MCF 10A (cell line): ENCODE measurements at regions not wholly inside any gene's neighbourhood (a gene's known extent, or its start where the extent isn't known, plus 50 kb on each side); places are given as distances from the start of the nearest gene placed in this dataset.

Experiments
- BruUV-seq: library from RNA; stranded (reverse); fragments of 400-500 nt; replicated peaks from 2 replicates; lab custom pipeline; 2021; lab: Mats Ljungman, UMichigan
- CTCF ChIA-PET: fragments of 300-600 bp; sonication (Branson Sonifier 250); formaldehyde crosslinking; extraction: SDS; loops from one replicate; lab custom pipeline; 2021; ENCODE audit warnings: antibody characterized with exemption, inconsistent platforms; lab: Yijun Ruan, JAX
- POLR2A ChIA-PET: fragments of 300-600, 350-650 bp; sonication (Branson Sonifier 250); formaldehyde crosslinking; extraction: SDS; loops from one replicate; lab custom pipeline; 2020; ENCODE audit warnings: antibody characterized with exemption, inconsistent platforms; lab: Yijun Ruan, JAX
- DNase-seq: peaks from one replicate; pipeline ENCODE4 v3.0.0-alpha.2; 2018; ENCODE audit not compliant: unreplicated experiment
- H3K27ac Mint-ChIP-seq: one replicate; pipeline ENCODE4 v1.8.0; 2022; ENCODE audit warnings: mild to moderate bottlenecking, low read depth, mixed read lengths; ENCODE audit not compliant: unreplicated experiment
- H3K27me3 Mint-ChIP-seq: one replicate; pipeline ENCODE4 v1.8.0; 2022; ENCODE audit warnings: mixed read lengths; ENCODE audit not compliant: insufficient read depth, unreplicated experiment
- H3K36me3 Mint-ChIP-seq: one replicate; pipeline ENCODE4 v1.8.0; 2022; ENCODE audit warnings: mild to moderate bottlenecking, moderate library complexity, mixed read lengths; ENCODE audit not compliant: insufficient read depth, unreplicated experiment
- H3K4me1 Mint-ChIP-seq: one replicate; pipeline ENCODE4 v1.8.0; 2022; ENCODE audit warnings: mixed read lengths; ENCODE audit not compliant: insufficient read depth, unreplicated experiment
- H3K4me3 Mint-ChIP-seq: one replicate; pipeline ENCODE4 v1.8.0; 2022; ENCODE audit warnings: mild to moderate bottlenecking, moderate library complexity, mixed read lengths; ENCODE audit not compliant: unreplicated experiment
- H3K9me3 Mint-ChIP-seq: one replicate; pipeline ENCODE4 v1.8.0; 2022; ENCODE audit warnings: mixed read lengths; ENCODE audit not compliant: unreplicated experiment
- intact Hi-C: fragments of 100-400 bp; cut with micrococcal nuclease; formaldehyde crosslinking; loops from 2 replicates; pipeline ENCODE4 v1.14.1; 2022
- TF ChIP-seq, protein P1 (sequence below): fragments of 200-600 bp; IDR thresholded peaks from one replicate; pipeline ENCODE4 v1.8.0; 2022; ENCODE audit warnings: antibody characterized with exemption, mild to moderate bottlenecking; ENCODE audit not compliant: unreplicated experiment

DNA sequence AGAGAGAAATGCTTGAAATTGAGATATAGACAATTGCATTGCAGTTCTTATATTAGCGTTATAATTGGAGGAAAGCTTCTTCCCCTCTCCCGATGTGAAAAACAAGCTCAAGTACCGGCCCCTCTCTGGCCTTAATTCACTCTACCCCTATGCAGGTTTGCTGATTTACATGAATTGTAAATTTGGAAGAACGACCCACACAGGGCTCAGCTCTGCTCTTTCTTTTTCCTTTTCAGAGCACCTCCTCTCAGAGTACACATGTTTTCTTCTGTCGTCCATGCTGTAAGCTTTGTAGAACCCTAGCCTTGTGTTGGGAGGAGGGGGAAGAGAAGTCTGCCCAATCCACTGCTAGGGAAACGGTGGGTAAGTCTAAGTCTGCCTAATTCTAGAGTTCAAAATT lies 140.8 kb downstream of the IQUB start:
- TF ChIP-seq, protein P1, sequence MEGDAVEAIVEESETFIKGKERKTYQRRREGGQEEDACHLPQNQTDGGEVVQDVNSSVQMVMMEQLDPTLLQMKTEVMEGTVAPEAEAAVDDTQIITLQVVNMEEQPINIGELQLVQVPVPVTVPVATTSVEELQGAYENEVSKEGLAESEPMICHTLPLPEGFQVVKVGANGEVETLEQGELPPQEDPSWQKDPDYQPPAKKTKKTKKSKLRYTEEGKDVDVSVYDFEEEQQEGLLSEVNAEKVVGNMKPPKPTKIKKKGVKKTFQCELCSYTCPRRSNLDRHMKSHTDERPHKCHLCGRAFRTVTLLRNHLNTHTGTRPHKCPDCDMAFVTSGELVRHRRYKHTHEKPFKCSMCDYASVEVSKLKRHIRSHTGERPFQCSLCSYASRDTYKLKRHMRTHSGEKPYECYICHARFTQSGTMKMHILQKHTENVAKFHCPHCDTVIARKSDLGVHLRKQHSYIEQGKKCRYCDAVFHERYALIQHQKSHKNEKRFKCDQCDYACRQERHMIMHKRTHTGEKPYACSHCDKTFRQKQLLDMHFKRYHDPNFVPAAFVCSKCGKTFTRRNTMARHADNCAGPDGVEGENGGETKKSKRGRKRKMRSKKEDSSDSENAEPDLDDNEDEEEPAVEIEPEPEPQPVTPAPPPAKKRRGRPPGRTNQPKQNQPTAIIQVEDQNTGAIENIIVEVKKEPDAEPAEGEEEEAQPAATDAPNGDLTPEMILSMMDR: no peak
- CTCF ChIA-PET: no interaction called here
- Mint-ChIP-seq H3K4me1 (no peaks in the 10 kb centered on the region), H3K27me3 (peaks cover 27% of the 10 kb centered on the region), H3K9me3 (no peaks in the 10 kb centered on the region), H3K27ac (no peak overlapping the region), H3K36me3 (no peaks in the 10 kb centered on the region), H3K4me3 (no peak overlapping the region)
- POLR2A ChIA-PET: no interaction called here
- intact Hi-C loops: no loop called here
- DNase-seq: no peak
- BruUV-seq: no TSS peak

DNA sequence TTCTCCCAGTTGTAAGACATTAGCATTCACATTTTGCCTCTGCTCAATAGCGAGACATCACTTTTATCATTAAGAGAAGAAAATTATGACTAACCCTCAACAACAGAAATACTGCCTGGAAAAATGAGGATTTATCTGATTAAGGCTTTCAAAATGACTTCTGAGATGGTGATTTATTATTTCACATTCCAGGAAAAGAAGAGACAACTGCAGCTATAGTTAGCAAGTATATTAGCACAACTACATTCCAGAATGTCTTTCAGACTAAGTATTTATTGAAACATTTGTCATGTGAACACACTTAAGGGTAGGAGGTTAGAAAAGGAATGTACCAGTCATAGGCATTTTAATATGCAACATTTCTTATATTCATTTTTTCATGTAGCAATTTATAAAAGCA lies 162.0 kb downstream of the IQUB start:
- no peaks in the 10 kb centered on the region for H3K9me3 Mint-ChIP-seq
- no peaks in the 10 kb centered on the region for H3K27me3 Mint-ChIP-seq
- ChIA-PET POLR2A (no interaction called here), CTCF (interaction anchor here (1.1 kb wide), 1 partner anchor 224 kb away, joined by 4 read pairs; no protein-coding TSS in a partner anchor)
- no peak overlapping the region for H3K27ac Mint-ChIP-seq
- no TSS peak for BruUV-seq
- intact Hi-C loops: no loop called here
- H3K36me3 Mint-ChIP-seq: no peaks in the 10 kb centered on the region
- no peak for DNase-seq
- TF ChIP-seq, protein P1: no peak
- H3K4me1 Mint-ChIP-seq: no peaks in the 10 kb centered on the region
- H3K4me3 Mint-ChIP-seq: no peak overlapping the region

DNA sequence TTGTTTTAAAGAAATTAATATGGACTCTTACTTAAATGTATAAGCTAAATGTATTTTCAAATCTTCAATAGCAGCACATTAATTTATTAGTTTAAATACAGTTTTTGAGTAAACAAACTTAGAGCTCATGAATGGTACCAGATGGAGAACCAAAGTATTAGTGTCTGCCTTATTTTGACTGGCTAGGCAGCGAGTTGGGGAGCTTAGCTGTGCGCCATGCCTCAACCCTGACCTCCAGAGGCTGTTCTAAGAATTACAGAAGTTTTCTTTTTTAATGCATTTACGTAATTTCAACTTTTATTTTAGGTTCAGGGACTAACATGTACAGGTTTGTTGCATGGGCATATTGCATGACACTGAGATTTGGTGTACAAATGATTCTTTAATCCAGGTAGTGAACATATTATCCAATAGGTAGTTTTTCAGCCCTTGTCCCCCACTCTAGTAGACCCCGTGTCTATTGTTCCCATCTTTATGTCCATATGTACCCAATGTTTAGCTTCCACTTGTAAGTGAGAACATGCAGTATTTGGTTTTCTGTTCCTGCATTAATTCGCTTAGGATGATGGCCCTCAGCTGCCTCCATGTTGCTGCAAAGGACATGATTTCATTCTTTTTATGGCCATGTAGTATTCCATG lies 166.8 kb downstream of the IQUB start:
- no TSS peak for BruUV-seq
- TF ChIP-seq, protein P1: peak; percentile 87
- Mint-ChIP-seq H3K4me3 (no peak overlapping the region), H3K4me1 (no peaks in the 10 kb centered on the region), H3K27me3 (no peaks in the 10 kb centered on the region), H3K36me3 (no peaks in the 10 kb centered on the region), H3K27ac (no peak overlapping the region), H3K9me3 (no peaks in the 10 kb centered on the region)
- peak; percentile 60 for DNase-seq
- ChIA-PET POLR2A (interaction anchor here (0.6 to 1.8 kb wide), 8 partner anchors 9 to 566 kb away, joined by 3 to 5 read pairs (median 3); no protein-coding TSS in a partner anchor), CTCF (interaction anchor here (0.5 to 4.0 kb wide), 52 partner anchors 10 to 572 kb away, joined by 3 to 88 read pairs (median 4); no protein-coding TSS in a partner anchor)
- intact Hi-C loops: loop anchor here (1.0 to 5.0 kb wide), 4 partner anchors 160 to 565 kb away; partner anchors contain the start of gene CADPS2

DNA sequence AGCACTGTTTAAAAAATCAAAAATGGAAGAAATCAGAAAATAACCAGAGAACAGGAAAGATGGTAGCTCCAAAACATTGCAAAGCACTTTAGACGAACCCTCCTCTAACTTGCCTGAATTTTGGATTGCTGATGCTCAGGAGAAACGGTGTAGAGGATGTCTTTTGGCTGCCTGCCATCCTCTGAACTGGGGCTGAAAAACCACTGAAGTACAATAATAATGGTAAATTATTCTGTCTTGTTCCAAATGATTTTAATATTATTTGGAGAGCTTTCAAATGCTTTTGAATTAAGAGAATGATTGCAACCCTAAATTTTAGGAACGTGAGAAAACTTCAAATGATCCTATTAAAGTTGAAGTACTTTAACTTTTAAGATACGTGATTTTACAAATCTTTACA lies 167.3 kb upstream of the SLC13A1 start:
- CTCF ChIA-PET: interaction anchor here (0.5 to 4.0 kb wide), 51 partner anchors 9 to 572 kb away, joined by 3 to 88 read pairs (median 4); no protein-coding TSS in a partner anchor
- Mint-ChIP-seq H3K36me3 (no peaks in the 10 kb centered on the region), H3K27me3 (no peaks in the 10 kb centered on the region), H3K4me3 (no peak overlapping the region), H3K9me3 (no peaks in the 10 kb centered on the region), H3K27ac (no peak overlapping the region), H3K4me1 (no peaks in the 10 kb centered on the region)
- POLR2A ChIA-PET: interaction anchor here (0.6 to 1.8 kb wide), 6 partner anchors 9 to 565 kb away, joined by 3 to 4 read pairs (median 3); no protein-coding TSS in a partner anchor
- DNase-seq: no peak
- no TSS peak for BruUV-seq
- intact Hi-C loops: loop anchor here (1.0 to 5.0 kb wide), 4 partner anchors 160 to 564 kb away; partner anchors contain the start of gene CADPS2
- TF ChIP-seq, protein P1: no peak
